Vagina (tissue), 2 donors: ENCODE measurements at regions not wholly inside any gene's neighbourhood (a gene's known extent, or its start where the extent isn't known, plus 50 kb on each side); places are given as distances from the start of the nearest gene placed in this dataset.

Source experiments
- DNase-seq, 2 donors: peaks; one replicate each; pipeline ENCODE4 v3.0.0-alpha.2; 2017; ENCODE audit errors: extremely low spot score in 2 of 2
- H3K27ac ChIP-seq: fragments of 200-600 bp; sonication (generic); one replicate; pipeline ENCODE4 v1.5.1; 2019
- H3K27me3 ChIP-seq: fragments of 200-600 bp; sonication (generic); one replicate; pipeline ENCODE4 v1.5.1; 2019
- H3K36me3 ChIP-seq, 2 donors: fragments of 200-600 bp; sonication (generic); one replicate each; pipeline ENCODE4 v1.5.1; 2017 to 2019
- H3K4me1 ChIP-seq: fragments of 200-600 bp; sonication (generic); one replicate; pipeline ENCODE4 v1.5.1; 2019
- H3K4me3 ChIP-seq, 2 donors: fragments of 200-600 bp; sonication (generic); 1 replicate in 1 of 2; 2 replicates in 1 of 2; pipeline ENCODE4 v1.5.1; 2016 to 2019
- H3K9me3 ChIP-seq: fragments of 200-600 bp; sonication (generic); one replicate; pipeline ENCODE4 v1.5.1; 2019
- POLR2A ChIP-seq, 2 donors: fragments of 450-650 bp; IDR thresholded peaks; one replicate each; pipeline ENCODE4 v1.6.1; 2017; ENCODE audit warnings: antibody characterized with exemption in 2 of 2, mild to moderate bottlenecking in 2 of 2, moderate library complexity in 2 of 2
- POLR2AphosphoS5 ChIP-seq, 2 donors: sonication (generic); formaldehyde crosslinking; IDR thresholded peaks; one replicate each; pipeline ENCODE4 v1.9.0; 2017; ENCODE audit warnings: antibody characterized with exemption in 2 of 2, mild to moderate bottlenecking in 2 of 2, low read depth in 1 of 2; ENCODE audit not compliant: insufficient read depth in 1 of 2
- intact Hi-C: fragments of 100-400 bp; cut with DNase I; formaldehyde crosslinking; loops from one replicate; pipeline ENCODE4 v1.15.1; 2023
- TF ChIP-seq, protein P1 (sequence below), 3 experiments: fragments of 450-650 bp in 2 of 3; fragments of 200-600 bp in 1 of 3; sonication (generic) in 1 of 3; IDR thresholded peaks; one replicate each; pipeline ENCODE4 v1.5.1; 2017 to 2019; ENCODE audit warnings: antibody characterized with exemption in 3 of 3, mild to moderate bottlenecking in 2 of 3, moderate library complexity in 2 of 3

- TF ChIP-seq, protein P1, sequence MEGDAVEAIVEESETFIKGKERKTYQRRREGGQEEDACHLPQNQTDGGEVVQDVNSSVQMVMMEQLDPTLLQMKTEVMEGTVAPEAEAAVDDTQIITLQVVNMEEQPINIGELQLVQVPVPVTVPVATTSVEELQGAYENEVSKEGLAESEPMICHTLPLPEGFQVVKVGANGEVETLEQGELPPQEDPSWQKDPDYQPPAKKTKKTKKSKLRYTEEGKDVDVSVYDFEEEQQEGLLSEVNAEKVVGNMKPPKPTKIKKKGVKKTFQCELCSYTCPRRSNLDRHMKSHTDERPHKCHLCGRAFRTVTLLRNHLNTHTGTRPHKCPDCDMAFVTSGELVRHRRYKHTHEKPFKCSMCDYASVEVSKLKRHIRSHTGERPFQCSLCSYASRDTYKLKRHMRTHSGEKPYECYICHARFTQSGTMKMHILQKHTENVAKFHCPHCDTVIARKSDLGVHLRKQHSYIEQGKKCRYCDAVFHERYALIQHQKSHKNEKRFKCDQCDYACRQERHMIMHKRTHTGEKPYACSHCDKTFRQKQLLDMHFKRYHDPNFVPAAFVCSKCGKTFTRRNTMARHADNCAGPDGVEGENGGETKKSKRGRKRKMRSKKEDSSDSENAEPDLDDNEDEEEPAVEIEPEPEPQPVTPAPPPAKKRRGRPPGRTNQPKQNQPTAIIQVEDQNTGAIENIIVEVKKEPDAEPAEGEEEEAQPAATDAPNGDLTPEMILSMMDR (IDR thresholded peaks at IDR 0.05): no peak
- no peak for TF ChIP-seq POLR2AphosphoS5 (IDR thresholded peaks at IDR 0.05; ENCODE audit: insufficient read depth in 1 of 2, low read depth in 1 of 2)
- no peak for TF ChIP-seq POLR2A (IDR thresholded peaks at IDR 0.05)
- no peak for DNase-seq
- H3K4me3 ChIP-seq: no peak overlapping the region
- H3K9me3 ChIP-seq: no peaks in the 10 kb centered on the region
- H3K36me3 ChIP-seq: no peaks in the 10 kb centered on the region
- no peaks in the 10 kb centered on the region for H3K27me3 ChIP-seq
- no peak overlapping the region for H3K27ac ChIP-seq
- intact Hi-C loops: no loop called here
- H3K4me1 ChIP-seq: no peaks in the 10 kb centered on the region
These were observed 281.1 kb upstream of the MAN1A1 start for GRCh38 chr6:119630561-119631192.

DNA sequence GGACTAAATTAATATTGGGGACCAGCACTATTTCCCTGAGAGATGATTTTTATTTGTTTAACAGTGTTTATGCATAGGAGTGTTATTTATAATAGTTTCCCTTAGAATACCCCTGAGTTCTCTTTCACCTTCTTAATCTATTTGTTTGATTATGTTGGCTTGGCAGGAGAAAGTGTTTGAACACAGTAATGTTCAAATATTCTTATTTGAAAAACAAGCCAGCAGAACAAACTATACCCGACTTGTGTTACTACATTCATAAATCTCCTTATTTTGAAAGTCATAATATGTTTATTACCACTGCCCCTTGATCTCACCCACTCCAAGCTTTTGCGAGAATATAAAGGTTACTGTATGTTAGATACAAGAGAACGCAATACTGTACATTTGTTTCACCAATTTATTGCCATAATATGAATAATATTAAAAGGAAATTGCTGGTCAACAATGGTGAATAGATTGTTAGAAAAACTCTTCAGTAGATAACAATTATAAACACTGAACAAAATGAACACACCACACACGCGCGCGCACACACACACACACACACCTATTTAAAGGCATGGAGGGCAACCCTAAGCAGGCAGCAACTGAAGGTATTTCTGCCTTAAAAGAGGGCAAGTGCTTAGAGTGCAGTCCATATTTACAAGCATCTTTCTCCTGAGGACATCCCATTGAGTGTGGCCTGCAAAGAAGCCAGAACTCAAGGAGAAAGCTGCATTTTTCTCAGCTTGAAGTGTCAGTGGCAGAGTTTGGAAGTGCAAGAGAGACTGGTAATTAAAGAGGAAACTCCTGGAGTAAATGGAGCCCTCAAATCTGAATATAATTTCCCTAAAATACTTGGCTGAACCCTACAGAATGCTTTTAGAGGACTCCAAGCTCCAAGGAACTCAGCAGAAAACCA, 279.4 kb upstream of the MAN1A1 start:
- no peak for TF ChIP-seq POLR2A (IDR thresholded peaks at IDR 0.05)
- TF ChIP-seq, protein P1 (IDR thresholded peaks at IDR 0.05): no peak
- no peak for TF ChIP-seq POLR2AphosphoS5 (IDR thresholded peaks at IDR 0.05; ENCODE audit: insufficient read depth in 1 of 2, low read depth in 1 of 2)

GRCh38 chr6:119627908-119628669, 278.5 kb upstream of the MAN1A1 start:
- no peaks in the 10 kb centered on the region for H3K27me3 ChIP-seq
- H3K36me3 ChIP-seq: no peaks in the 10 kb centered on the region
- TF ChIP-seq POLR2AphosphoS5 (IDR thresholded peaks at IDR 0.05; ENCODE audit: insufficient read depth in 1 of 2, low read depth in 1 of 2): no peak
- TF ChIP-seq, protein P1 (IDR thresholded peaks at IDR 0.05): no peak
- no peak overlapping the region for H3K27ac ChIP-seq
- no peak for DNase-seq
- H3K9me3 ChIP-seq: no peaks in the 10 kb centered on the region
- intact Hi-C loops: no loop called here
- no peak overlapping the region for H3K4me3 ChIP-seq
- H3K4me1 ChIP-seq: no peaks in the 10 kb centered on the region

More for the DNA sequence above, 279.4 kb upstream of the MAN1A1 start:
- DNase-seq: no peak
- Histone ChIP-seq H3K4me3 (no peak overlapping the region), H3K9me3 (no peaks in the 10 kb centered on the region), H3K27me3 (no peaks in the 10 kb centered on the region), H3K4me1 (no peaks in the 10 kb centered on the region), H3K36me3 (no peaks in the 10 kb centered on the region), H3K27ac (no peak overlapping the region)
- intact Hi-C loops: no loop called here

DNA sequence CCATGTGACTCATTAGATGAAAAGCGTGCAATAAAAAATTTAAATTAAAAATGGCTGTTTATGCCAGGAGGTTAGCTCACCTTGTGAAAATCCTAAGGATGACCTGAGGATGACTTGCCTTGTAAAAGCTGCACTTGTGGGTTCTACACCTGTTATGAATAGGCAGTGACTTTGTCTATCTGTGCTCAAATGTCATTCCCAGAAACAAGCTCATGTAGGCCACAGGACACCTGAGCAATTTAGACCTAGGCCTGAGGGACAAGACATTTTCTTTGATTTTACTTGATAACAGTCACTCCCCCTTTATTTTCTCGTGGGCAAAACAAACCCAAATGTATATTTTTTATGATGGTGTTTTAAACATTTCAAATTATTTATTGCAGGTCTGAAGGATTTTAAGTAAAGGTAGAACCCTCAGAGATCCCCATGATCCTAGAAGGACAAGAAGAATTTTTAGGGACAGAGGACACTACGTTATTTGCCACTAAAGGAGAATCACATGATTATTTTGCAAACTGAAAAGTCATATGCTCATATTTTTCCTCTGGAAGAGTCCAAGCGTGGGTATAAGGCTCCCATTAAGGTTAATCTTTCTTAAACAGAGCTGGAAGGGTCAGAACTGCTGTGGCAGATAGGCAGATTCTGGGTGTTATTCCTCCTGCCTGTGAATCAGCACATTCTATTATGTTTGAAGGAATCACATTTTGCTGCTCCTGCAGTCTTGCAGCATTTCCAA, 277.5 kb upstream of the MAN1A1 start:
- no peak overlapping the region for H3K27ac ChIP-seq
- H3K4me1 ChIP-seq: no peaks in the 10 kb centered on the region
- no peaks in the 10 kb centered on the region for H3K27me3 ChIP-seq
- intact Hi-C loops: no loop called here
- DNase-seq: no peak
- no peaks in the 10 kb centered on the region for H3K36me3 ChIP-seq
- H3K4me3 ChIP-seq: no peak overlapping the region
- no peaks in the 10 kb centered on the region for H3K9me3 ChIP-seq
- TF ChIP-seq POLR2AphosphoS5 (IDR thresholded peaks at IDR 0.05; ENCODE audit: insufficient read depth in 1 of 2, low read depth in 1 of 2): no peak
- no peak for TF ChIP-seq POLR2A (IDR thresholded peaks at IDR 0.05)
- TF ChIP-seq, protein P1 (IDR thresholded peaks at IDR 0.05): no peak
